ENCODE measurements at regions not wholly inside any gene's neighbourhood (a gene's known extent, or its start where the extent isn't known, plus 50 kb on each side); places are given as distances from the start of the nearest gene placed in this dataset.

DNA sequence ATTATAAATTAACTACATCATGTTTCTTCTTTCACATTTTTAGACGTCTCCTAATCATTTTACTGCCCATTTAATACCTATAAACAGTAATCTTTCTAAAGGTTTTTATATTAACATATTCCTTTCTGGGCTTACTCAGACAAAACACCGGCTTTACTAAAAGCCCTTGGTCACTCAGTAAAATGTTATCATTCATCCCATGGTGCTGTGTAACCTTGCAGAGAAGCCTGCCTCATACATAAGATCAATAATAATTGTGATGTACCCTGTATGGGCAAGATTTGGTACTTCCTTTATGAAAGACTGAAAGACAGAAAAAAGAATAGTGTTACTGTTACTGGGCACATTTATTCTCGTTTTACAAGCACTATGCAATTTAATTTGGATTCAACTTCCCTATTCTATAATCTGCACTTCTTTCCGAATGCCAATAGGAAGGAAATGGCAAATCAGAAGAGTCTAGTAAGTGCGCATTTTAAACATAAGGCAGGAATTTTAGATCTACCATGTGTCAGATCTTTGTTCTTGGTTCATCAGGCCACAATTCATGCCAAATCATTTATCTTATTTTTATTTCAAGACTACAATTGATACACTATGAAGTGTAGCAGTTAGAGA, 522.2 kb downstream of the CSNK1G3 start:
- intact Hi-C loops (cut with DNase I; ENCODE audit: low total_unique reads) = no loop called here
- DNase-seq = no peak
- WGBS, 5 donors = 66 to 74% (median 71%) methylated on average over 5 of the region's 5 CpGs
- Histone ChIP-seq H3K4me3 (no peak overlapping the region), H3K27me3 (no peaks in the 10 kb centered on the region), H3K9me3 (no peaks in the 10 kb centered on the region), H3K36me3 (no peaks in the 10 kb centered on the region), H3K4me1 (peaks cover 0 to 7% (median 0%) of the 10 kb centered on the region in 4 donors), H3K27ac (no peak overlapping the region)
- TF ChIP-seq EP300 (IDR thresholded peaks at IDR 0.05) (no peak), POLR2AphosphoS5 (IDR thresholded peaks at IDR 0.05) (no peak), POLR2A (IDR thresholded peaks at IDR 0.05) (no peak)
- TF ChIP-seq, protein P1, sequence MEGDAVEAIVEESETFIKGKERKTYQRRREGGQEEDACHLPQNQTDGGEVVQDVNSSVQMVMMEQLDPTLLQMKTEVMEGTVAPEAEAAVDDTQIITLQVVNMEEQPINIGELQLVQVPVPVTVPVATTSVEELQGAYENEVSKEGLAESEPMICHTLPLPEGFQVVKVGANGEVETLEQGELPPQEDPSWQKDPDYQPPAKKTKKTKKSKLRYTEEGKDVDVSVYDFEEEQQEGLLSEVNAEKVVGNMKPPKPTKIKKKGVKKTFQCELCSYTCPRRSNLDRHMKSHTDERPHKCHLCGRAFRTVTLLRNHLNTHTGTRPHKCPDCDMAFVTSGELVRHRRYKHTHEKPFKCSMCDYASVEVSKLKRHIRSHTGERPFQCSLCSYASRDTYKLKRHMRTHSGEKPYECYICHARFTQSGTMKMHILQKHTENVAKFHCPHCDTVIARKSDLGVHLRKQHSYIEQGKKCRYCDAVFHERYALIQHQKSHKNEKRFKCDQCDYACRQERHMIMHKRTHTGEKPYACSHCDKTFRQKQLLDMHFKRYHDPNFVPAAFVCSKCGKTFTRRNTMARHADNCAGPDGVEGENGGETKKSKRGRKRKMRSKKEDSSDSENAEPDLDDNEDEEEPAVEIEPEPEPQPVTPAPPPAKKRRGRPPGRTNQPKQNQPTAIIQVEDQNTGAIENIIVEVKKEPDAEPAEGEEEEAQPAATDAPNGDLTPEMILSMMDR (IDR thresholded peaks at IDR 0.05) = no peak

DNA sequence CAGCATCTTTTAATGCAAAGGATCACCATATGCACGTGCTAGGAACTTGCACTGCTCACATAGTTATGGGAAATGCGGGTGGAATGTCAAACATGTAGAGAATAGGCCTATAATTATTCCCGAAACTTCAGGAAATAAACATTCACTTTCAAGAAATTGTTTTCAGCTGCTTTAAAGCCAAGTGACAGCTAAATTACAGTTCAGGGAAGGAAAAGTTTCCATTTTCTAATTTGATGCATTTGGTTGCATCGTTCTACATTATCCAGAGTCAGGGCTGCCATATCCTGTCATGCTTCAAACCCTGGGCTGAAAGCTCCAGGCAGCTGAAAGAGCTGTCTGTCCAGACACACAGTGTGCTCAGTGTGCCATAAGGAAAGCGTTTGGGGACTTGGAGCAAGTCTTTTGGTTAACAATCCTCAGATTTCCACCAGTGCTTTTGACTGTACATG, 518.1 kb downstream of the CSNK1G3 start:
- peak in 1 of 2 donors; percentile 39 for DNase-seq
- no peak overlapping the region for H3K27ac ChIP-seq

DNA sequence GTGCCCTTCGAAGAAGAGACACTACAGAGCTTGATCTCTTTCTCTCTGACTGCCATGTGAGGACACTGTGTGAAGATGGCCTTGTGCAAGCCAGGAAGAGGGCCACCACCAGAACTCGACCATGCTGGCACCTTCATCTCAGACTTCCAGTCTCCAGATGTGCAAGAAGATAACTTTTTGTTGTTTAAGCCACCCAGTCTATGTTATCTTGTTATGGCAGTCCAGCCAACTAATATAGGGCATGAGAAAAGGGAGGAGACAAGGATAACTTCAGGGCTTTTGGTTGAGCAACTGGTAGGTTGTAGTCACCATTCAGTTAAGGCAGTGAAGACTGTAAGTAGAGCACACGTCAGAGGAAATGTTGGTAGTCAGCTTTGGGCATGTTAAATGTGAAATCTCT, 515.5 kb downstream of the CSNK1G3 start:
- no peak for DNase-seq
- intact Hi-C loops (cut with DNase I; ENCODE audit: low total_unique reads) = no loop called here
- no peak overlapping the region for H3K27ac ChIP-seq
- WGBS, 5 donors = 81 to 92% (median 89%) methylated on average over 3 of the region's 3 CpGs
- no peak overlapping the region for H3K4me3 ChIP-seq
- TF ChIP-seq EP300 (IDR thresholded peaks at IDR 0.05) (no peak), POLR2A (IDR thresholded peaks at IDR 0.05) (no peak), POLR2AphosphoS5 (IDR thresholded peaks at IDR 0.05) (no peak)
- TF ChIP-seq, protein P1 (IDR thresholded peaks at IDR 0.05) = no peak
- H3K27me3 ChIP-seq = no peaks in the 10 kb centered on the region
- no peaks in the 10 kb centered on the region for H3K36me3 ChIP-seq
- H3K9me3 ChIP-seq = no peaks in the 10 kb centered on the region
- peaks cover 0 to 7% (median 0%) of the 10 kb centered on the region in 4 donors for H3K4me1 ChIP-seq

More for the DNA sequence above, 518.1 kb downstream of the CSNK1G3 start:
- no peak overlapping the region for H3K4me3 ChIP-seq
- intact Hi-C loops (cut with DNase I; ENCODE audit: low total_unique reads) = no loop called here
- TF ChIP-seq POLR2A (IDR thresholded peaks at IDR 0.05) (no peak), POLR2AphosphoS5 (IDR thresholded peaks at IDR 0.05) (no peak), EP300 (IDR thresholded peaks at IDR 0.05) (no peak)
- TF ChIP-seq, protein P1 (IDR thresholded peaks at IDR 0.05) = no peak
- H3K36me3 ChIP-seq = no peaks in the 10 kb centered on the region
- H3K9me3 ChIP-seq = no peaks in the 10 kb centered on the region
- peaks cover 0 to 7% (median 0%) of the 10 kb centered on the region in 4 donors for H3K4me1 ChIP-seq
- 61 to 78% (median 74%) methylated on average over 5 of the region's 5 CpGs for WGBS, 5 donors
- no peaks in the 10 kb centered on the region for H3K27me3 ChIP-seq

DNA sequence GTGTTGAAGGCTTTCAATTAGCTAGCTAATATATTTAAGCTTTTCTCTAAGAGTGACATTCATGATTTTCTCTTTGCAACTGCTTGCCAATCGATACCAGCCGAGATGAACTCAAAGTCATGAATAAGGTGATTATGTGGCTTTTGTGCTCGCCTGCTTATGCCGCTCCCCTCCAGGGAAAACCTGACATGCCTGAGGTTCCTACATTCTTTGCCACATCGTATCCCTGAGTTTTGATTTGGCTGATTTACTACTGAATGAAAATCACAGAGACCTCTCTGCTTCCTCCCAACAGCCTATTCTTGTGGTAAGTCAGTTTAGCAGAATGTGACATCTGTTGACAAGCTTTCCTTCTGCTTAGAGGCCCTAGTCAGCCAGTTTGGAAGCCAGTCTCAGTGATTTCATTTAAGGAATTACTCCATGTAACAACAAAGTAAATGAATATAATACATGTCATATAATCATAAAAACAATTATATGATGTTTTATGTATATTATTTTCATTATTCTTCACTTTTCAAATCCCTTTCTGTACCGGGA, 513.4 kb downstream of the CSNK1G3 start:
- TF ChIP-seq, protein P1 (IDR thresholded peaks at IDR 0.05) = no peak
- TF ChIP-seq POLR2AphosphoS5 (IDR thresholded peaks at IDR 0.05) (no peak), EP300 (IDR thresholded peaks at IDR 0.05) (no peak), POLR2A (IDR thresholded peaks at IDR 0.05) (no peak)
- H3K9me3 ChIP-seq = no peaks in the 10 kb centered on the region
- no peak overlapping the region for H3K4me3 ChIP-seq
- intact Hi-C loops (cut with DNase I; ENCODE audit: low total_unique reads) = no loop called here
- peaks cover 0 to 6% (median 0%) of the 10 kb centered on the region in 4 donors for H3K4me1 ChIP-seq
- no peaks in the 10 kb centered on the region for H3K36me3 ChIP-seq
- no peaks in the 10 kb centered on the region for H3K27me3 ChIP-seq
- no peak overlapping the region for H3K27ac ChIP-seq
- DNase-seq = no peak
- 74 to 86% (median 78%) methylated on average over 6 of the region's 6 CpGs for WGBS, 5 donors

Measured in stomach (tissue), 8 donors.